ENCODE measurements at regions not wholly inside any gene's neighbourhood (a gene's known extent, or its start where the extent isn't known, plus 50 kb on each side); places are given as distances from the start of the nearest gene placed in this dataset.

DNA sequence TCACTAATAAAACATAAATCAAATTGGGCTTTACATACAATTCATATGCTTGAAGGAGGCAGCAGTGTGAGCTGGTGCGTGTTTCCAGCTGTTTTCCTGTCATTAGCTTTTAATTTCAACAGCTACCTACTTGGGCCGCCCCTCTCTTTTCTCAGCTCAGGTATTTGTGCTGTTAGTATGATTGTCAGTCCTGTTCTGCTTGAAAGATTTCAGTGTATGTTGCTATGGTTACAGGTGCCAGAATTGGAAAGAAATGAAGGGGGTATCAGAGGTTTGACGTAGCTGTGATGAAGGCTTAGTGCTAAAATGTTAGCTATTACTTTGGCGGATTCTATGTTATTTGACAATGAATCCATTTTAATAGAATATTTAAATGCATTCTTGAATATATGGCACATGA, 440.3 kb downstream of the ZIC3 start:
- no peak overlapping the region for H3K27ac Mint-ChIP-seq (ENCODE audit: unreplicated experiment)
- no peak overlapping the region for H3K4me3 Mint-ChIP-seq (ENCODE audit: unreplicated experiment)
- TF ChIP-seq, protein P1, sequence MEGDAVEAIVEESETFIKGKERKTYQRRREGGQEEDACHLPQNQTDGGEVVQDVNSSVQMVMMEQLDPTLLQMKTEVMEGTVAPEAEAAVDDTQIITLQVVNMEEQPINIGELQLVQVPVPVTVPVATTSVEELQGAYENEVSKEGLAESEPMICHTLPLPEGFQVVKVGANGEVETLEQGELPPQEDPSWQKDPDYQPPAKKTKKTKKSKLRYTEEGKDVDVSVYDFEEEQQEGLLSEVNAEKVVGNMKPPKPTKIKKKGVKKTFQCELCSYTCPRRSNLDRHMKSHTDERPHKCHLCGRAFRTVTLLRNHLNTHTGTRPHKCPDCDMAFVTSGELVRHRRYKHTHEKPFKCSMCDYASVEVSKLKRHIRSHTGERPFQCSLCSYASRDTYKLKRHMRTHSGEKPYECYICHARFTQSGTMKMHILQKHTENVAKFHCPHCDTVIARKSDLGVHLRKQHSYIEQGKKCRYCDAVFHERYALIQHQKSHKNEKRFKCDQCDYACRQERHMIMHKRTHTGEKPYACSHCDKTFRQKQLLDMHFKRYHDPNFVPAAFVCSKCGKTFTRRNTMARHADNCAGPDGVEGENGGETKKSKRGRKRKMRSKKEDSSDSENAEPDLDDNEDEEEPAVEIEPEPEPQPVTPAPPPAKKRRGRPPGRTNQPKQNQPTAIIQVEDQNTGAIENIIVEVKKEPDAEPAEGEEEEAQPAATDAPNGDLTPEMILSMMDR (IDR thresholded peaks at IDR 0.05), result no peak
- DNase-seq (ENCODE audit: low spot score), result no peak
- no peaks in the 10 kb centered on the region for H3K27me3 Mint-ChIP-seq (ENCODE audit: low read depth)
- no peaks in the 10 kb centered on the region for H3K4me1 Mint-ChIP-seq (ENCODE audit: low read depth)
- no peaks in the 10 kb centered on the region for H3K36me3 Mint-ChIP-seq (ENCODE audit: low read depth)
- peaks cover 7% of the 10 kb centered on the region for H3K9me3 Mint-ChIP-seq (ENCODE audit: low read depth)

DNA sequence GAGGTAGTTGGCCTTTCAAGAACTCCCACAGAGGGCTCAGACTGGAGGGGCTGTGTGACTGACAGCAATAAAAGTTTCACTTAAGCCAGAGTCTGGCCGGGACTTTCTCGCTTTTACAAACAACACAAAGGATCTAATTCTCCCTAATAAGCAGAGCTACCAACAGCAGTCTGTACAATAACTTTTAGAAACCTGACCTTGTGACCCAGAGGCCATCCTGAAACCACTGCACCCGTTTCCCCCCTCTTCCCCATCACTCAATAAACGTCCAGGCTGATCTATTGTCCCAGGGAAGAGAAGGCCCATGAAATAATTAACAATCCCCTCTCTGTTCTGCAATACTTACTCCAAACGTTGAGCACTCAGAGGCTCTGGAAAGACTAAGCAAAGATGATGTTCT, 442.4 kb downstream of the ZIC3 start:
- no peak overlapping the region for H3K27ac Mint-ChIP-seq (ENCODE audit: unreplicated experiment)
- H3K4me3 Mint-ChIP-seq (ENCODE audit: unreplicated experiment), result no peak overlapping the region
- peaks cover 7% of the 10 kb centered on the region for H3K9me3 Mint-ChIP-seq (ENCODE audit: low read depth)
- TF ChIP-seq, protein P1 (IDR thresholded peaks at IDR 0.05), result no peak
- DNase-seq (ENCODE audit: low spot score), result no peak
- H3K4me1 Mint-ChIP-seq (ENCODE audit: low read depth), result no peaks in the 10 kb centered on the region
- no peaks in the 10 kb centered on the region for H3K27me3 Mint-ChIP-seq (ENCODE audit: low read depth)
- H3K36me3 Mint-ChIP-seq (ENCODE audit: low read depth), result no peaks in the 10 kb centered on the region

DNA sequence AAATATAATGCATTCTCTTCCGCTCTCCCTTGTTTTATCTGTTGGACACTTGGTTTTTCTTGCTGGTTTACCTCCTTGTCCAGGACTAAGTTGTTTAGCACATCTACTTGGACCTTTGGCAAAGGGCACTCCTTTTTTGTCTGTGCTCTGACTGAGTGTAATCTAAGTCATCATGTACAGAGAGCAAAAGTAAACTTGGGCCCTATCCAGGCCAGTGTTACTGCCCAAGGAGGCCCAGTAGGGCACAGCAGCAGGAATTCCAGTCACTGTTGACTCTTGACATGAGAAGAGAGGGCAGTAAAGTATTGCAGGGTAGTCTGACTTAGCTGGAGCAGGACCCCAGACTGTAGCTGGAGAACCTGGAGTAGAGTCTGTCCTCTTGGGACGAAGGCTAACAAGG, 445.5 kb downstream of the ZIC3 start:
- no peaks in the 10 kb centered on the region for H3K36me3 Mint-ChIP-seq (ENCODE audit: low read depth)
- no peak overlapping the region for H3K27ac Mint-ChIP-seq (ENCODE audit: unreplicated experiment)
- no peak for DNase-seq (ENCODE audit: low spot score)
- TF ChIP-seq, protein P1 (IDR thresholded peaks at IDR 0.05), result no peak
- H3K27me3 Mint-ChIP-seq (ENCODE audit: low read depth), result no peaks in the 10 kb centered on the region
- no peak overlapping the region for H3K4me3 Mint-ChIP-seq (ENCODE audit: unreplicated experiment)
- H3K9me3 Mint-ChIP-seq (ENCODE audit: low read depth), result peaks cover 4% of the 10 kb centered on the region
- H3K4me1 Mint-ChIP-seq (ENCODE audit: low read depth), result no peaks in the 10 kb centered on the region

DNA sequence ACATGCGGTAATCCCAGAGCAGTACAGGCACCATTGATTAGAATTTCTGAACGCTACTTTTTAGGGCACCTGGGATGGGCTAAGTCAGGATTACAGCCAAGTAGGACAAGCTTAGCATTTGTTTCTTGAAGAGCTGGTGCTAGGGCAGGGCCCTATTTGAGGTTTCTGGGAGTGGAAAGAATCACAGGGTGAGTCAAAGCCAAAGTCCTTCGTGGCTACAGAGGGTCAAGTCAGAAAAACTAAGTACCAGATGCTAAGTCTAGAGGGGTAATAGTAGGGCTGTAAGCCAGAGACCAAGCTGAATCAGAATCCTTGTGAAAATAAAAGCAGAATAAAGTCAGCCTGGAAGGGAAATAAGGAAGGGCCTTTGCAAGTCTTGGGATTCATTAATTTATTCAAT, 448.6 kb downstream of the ZIC3 start:
- Mint-ChIP-seq H3K4me3 (ENCODE audit: unreplicated experiment) (no peak overlapping the region), H3K36me3 (ENCODE audit: low read depth) (no peaks in the 10 kb centered on the region), H3K27ac (ENCODE audit: unreplicated experiment) (no peak overlapping the region), H3K9me3 (ENCODE audit: low read depth) (peaks cover 4% of the 10 kb centered on the region), H3K4me1 (ENCODE audit: low read depth) (no peaks in the 10 kb centered on the region), H3K27me3 (ENCODE audit: low read depth) (no peaks in the 10 kb centered on the region)
- TF ChIP-seq, protein P1 (IDR thresholded peaks at IDR 0.05), result no peak
- no peak for DNase-seq (ENCODE audit: low spot score)

DNA sequence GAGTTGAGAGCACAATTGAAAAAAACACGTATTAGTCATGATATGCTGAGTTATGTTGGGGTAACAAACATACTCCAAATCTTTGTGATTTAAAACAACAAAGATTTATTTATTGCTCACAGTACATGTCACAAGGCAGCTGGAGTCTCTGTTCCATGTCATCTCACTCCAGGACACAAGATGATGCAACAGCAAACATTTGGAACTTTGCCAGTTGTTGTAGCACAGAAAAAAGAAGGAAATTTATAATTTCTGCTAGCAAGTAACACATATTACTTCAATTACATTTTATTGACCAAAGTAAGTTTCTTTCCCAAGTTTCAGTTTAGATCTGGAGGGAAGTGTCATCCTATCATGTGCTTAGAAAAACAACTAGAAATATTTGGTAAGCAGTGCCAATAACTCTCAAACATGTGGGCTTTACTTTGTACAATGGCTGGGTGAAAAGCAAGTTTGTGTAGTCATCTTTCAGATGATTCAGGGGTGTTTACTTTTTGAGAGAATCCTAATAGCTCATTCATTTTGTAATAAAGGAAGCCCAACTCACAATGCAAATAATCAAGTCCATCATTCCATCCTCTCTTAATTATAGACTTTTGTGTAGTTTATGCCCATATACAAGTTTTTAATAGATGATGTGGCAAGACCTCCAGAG, 452.3 kb downstream of the ZIC3 start:
- Mint-ChIP-seq H3K4me3 (ENCODE audit: unreplicated experiment) (no peak overlapping the region), H3K9me3 (ENCODE audit: low read depth) (peaks cover 7% of the 10 kb centered on the region), H3K27me3 (ENCODE audit: low read depth) (no peaks in the 10 kb centered on the region), H3K4me1 (ENCODE audit: low read depth) (no peaks in the 10 kb centered on the region), H3K36me3 (ENCODE audit: low read depth) (no peaks in the 10 kb centered on the region), H3K27ac (ENCODE audit: unreplicated experiment) (no peak overlapping the region)
- TF ChIP-seq, protein P1 (IDR thresholded peaks at IDR 0.05), result no peak
- DNase-seq (ENCODE audit: low spot score), result no peak

Measured in chondrocyte (in vitro differentiated cells).